K562 (cell line): ENCODE measurements at regions not wholly inside any gene's neighbourhood (a gene's known extent, or its start where the extent isn't known, plus 50 kb on each side); places are given as distances from the start of the nearest gene placed in this dataset.

Experiments used
- ATAC-seq: fragments of 200-7000 bp; cut with Tn5 transposase; 3 replicates; pipeline ENCODE4 v1.9.1; 2020; ENCODE audit warnings: moderate library complexity
- BruUV-seq: library from RNA; stranded (reverse); fragments of 400-500 nt; replicated peaks from 2 replicates; lab custom pipeline; 2021; lab: Mats Ljungman, UMichigan
- CTCF ChIA-PET: fragments of 300-600 bp; formaldehyde crosslinking; extraction: SDS; loops from one replicate; lab custom pipeline; 2021; ENCODE audit warnings: low intra/inter-chr PET ratio; lab: Yijun Ruan, JAX
- POLR2A ChIA-PET: fragments of 300-600, 350-650 bp; sonication (Branson Sonifier 250); formaldehyde crosslinking; extraction: SDS; loops from one replicate; lab custom pipeline; 2021; ENCODE audit warnings: antibody characterized with exemption, inconsistent platforms; lab: Yijun Ruan, JAX
- DNase-seq, 4 experiments: peaks; one replicate each; pipeline versions ENCODE4 v3.0.0 to v3.0.0-alpha.2; 2011 to 2018; ENCODE audit warnings: low spot score in 3 of 4, mixed read lengths in 3 of 4; ENCODE audit errors: extremely low read depth in 1 of 4
- FAIRE-seq: peaks from 2 replicates; lab custom pipeline; 2011; peaks lifted over from hg19 to GRCh38; lab: Jason Lieb, UNC
- H2AFZ ChIP-seq: 2 replicates; pipeline ENCODE4 v1.6.0; 2011; ENCODE audit warnings: low read depth, low read length, control low read depth, inconsistent platforms
- H3K27ac ChIP-seq: fragments of 200-600 bp; 3 replicates; pipeline ENCODE4 v1.8.0; 2011; ENCODE audit warnings: low read depth, mild to moderate bottlenecking, control low read depth, inconsistent platforms, low read length, moderate library complexity, mixed read lengths; ENCODE audit errors: extremely low read depth
- H3K27me3 ChIP-seq, 2 experiments: fragments of 300-600 bp in 1 of 2; 2 replicates in 1 of 2; 3 replicates in 1 of 2; pipeline versions ENCODE4 v1.6.0 to v1.8.0; 2011; ENCODE audit warnings: inconsistent platforms in 2 of 2, low read length in 2 of 2, mild to moderate bottlenecking in 1 of 2, mixed read lengths in 1 of 2, moderate library complexity in 1 of 2; ENCODE audit not compliant: control insufficient read depth in 2 of 2, insufficient read depth in 2 of 2
- H3K36me3 ChIP-seq: fragments of 300-600 bp; 3 replicates; pipeline ENCODE4 v1.8.0; 2011; ENCODE audit warnings: mild to moderate bottlenecking, low read length, inconsistent platforms; ENCODE audit not compliant: control insufficient read depth, insufficient read depth
- H3K4me1 ChIP-seq, 2 experiments: fragments of 200-600 bp in 1 of 2; replicated peaks in 1 of 2; 2 replicates in 1 of 2; 3 replicates in 1 of 2; pipeline versions ENCODE4 v1.5.1 to v1.8.0; 2011; ENCODE audit warnings: inconsistent platforms in 2 of 2, low read length in 2 of 2, mild to moderate bottlenecking in 1 of 2, mixed read lengths in 1 of 2, moderate library complexity in 1 of 2; ENCODE audit not compliant: control insufficient read depth in 2 of 2, insufficient read depth in 2 of 2
- H3K4me2 ChIP-seq: 2 replicates; pipeline ENCODE4 v1.6.1; 2011; ENCODE audit warnings: low read length, control low read depth, inconsistent platforms, mixed read lengths; ENCODE audit not compliant: insufficient read depth
- H3K4me3 ChIP-seq: fragments of 200-600 bp; sonication (generic), shearing (Covaris generic); 2 replicates; pipeline ENCODE4 v1.5.1; 2016; ENCODE audit warnings: control low read depth, inconsistent platforms
- H3K79me2 ChIP-seq: fragments of 200-600 bp; 3 replicates; pipeline ENCODE4 v1.8.0; 2011; ENCODE audit warnings: low read length, inconsistent platforms; ENCODE audit not compliant: control insufficient read depth, insufficient read depth
- H3K9ac ChIP-seq, 2 experiments: 2 replicates each; pipeline versions ENCODE4 v1.6.0 to v1.6.1; 2011; ENCODE audit warnings: low read depth in 2 of 2, low read length in 2 of 2, control low read depth in 1 of 2, inconsistent platforms in 1 of 2, mild to moderate bottlenecking in 1 of 2, mixed read lengths in 1 of 2; ENCODE audit not compliant: insufficient read depth in 1 of 2
- H3K9me1 ChIP-seq: one replicate; pipeline ENCODE4 v1.6.0; 2011; ENCODE audit warnings: inconsistent platforms, mild to moderate bottlenecking, low read length, moderate library complexity; ENCODE audit not compliant: control insufficient read depth, insufficient read depth
- H3K9me3 ChIP-seq: replicated peaks from 2 replicates; pipeline ENCODE4 v1.5.1; 2011; ENCODE audit warnings: low read depth, low read length, inconsistent platforms; ENCODE audit not compliant: control insufficient read depth, insufficient read depth
- H4K20me1 ChIP-seq: replicated peaks from 2 replicates; pipeline ENCODE4 v1.6.1; 2011; ENCODE audit warnings: low read length, inconsistent platforms, mixed read lengths; ENCODE audit not compliant: control insufficient read depth, insufficient read depth
- ARID2 ChIP-seq: fragments of 450-650 bp; IDR thresholded peaks from 2 replicates; pipeline ENCODE4 v1.6.1; 2017; ENCODE audit warnings: antibody characterized with exemption, mild to moderate bottlenecking
- MED1 ChIP-seq: sonication (generic); formaldehyde crosslinking; IDR thresholded peaks from 2 replicates; pipeline ENCODE4 v1.8.1; 2023; ENCODE audit warnings: missing genetic modification reagents, borderline replicate concordance
- RBM14 ChIP-seq: fragments of 200-400 bp; formaldehyde crosslinking; IDR thresholded peaks from 2 replicates; pipeline ENCODE4 v1.6.1; 2018; ENCODE audit warnings: low read depth, mild to moderate bottlenecking, low read length, moderate library complexity, borderline replicate concordance; ENCODE audit not compliant: insufficient read depth
- RHOXF2B ChIP-seq: fragments of 250-450 bp; sonication (Bioruptor Pico); conservative IDR thresholded peaks from 2 replicates; pipeline ENCODE4 v1.5.1; 2021
- ZNF696 ChIP-seq: fragments of 250-450 bp; sonication (Bioruptor Pico); conservative IDR thresholded peaks from 2 replicates; pipeline ENCODE4 v1.4.0; 2020; ENCODE audit warnings: mild to moderate bottlenecking, moderate library complexity
- WGBS: fragments of 100-300 bp; shearing (Covaris generic); methylation state at CpG from one replicate; pipeline ENCODE4 v1.1.6; 2016; ENCODE audit warnings: low coverage, mixed read lengths; ENCODE audit not compliant: insufficient coverage; ENCODE audit errors: missing lambda C conversion rate; 5-methylcytosine and 5-hydroxymethylcytosine counted together
- in situ Hi-C: fragments of 300-500 bp; cut with MboI; formaldehyde crosslinking; loops from 4 replicates; pipeline ENCODE4 v1.15.0; 2018; ENCODE audit warnings: inconsistent platforms, mixed read lengths
- intact Hi-C: fragments of 100-400 bp; cut with micrococcal nuclease; formaldehyde crosslinking; loops from 2 replicates; pipeline ENCODE4 v1.14.2; 2022
- TF ChIP-seq, protein P1 (sequence below): sonication (generic); formaldehyde crosslinking; IDR thresholded peaks from 2 replicates; pipeline ENCODE4 v1.8.1; 2023; ENCODE audit warnings: mild to moderate bottlenecking, missing genetic modification reagents
- TF ChIP-seq, protein P2 (sequence below): fragments of 250-450 bp; sonication (Bioruptor Pico); IDR thresholded peaks from 2 replicates; pipeline ENCODE4 v1.4.0; 2020; ENCODE audit warnings: mild to moderate bottlenecking, moderate library complexity, borderline replicate concordance
- TF ChIP-seq, protein P3 (sequence below): fragments of 450-650 bp; IDR thresholded peaks from one replicate; pipeline ENCODE4 v1.6.1; 2018; ENCODE audit warnings: mild to moderate bottlenecking, moderate library complexity; ENCODE audit not compliant: partially characterized antibody

DNA sequence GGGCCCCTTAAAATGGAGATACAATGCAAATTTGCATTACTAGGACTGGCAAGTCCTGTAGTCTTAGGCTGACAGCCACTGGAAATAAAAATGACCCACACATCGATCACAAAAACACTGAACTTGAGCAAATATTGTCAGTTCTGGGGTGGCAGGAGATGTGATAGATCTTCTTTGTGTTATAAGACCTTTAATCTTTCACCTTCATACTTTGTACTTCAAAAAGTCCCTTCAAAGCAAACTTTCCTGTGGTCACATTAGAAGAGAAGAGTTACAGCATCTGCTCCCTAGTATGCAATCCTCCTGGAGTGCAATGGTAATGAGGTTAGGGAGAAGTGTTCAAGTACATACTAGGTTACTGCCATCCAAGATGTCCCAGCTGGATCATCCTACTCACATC lies 149.4 kb upstream of the KCNMB2 start:
- POLR2A ChIA-PET = no interaction called here
- Histone ChIP-seq H3K27me3 (no peaks in the 10 kb centered on the region), H3K9me1 (no peaks in the 10 kb centered on the region), H4K20me1 (no peaks in the 10 kb centered on the region), H3K36me3 (no peaks in the 10 kb centered on the region), H3K9ac (no peak overlapping the region), H3K27ac (no peak overlapping the region), H3K4me1 (no peaks in the 10 kb centered on the region; a peak in 1 of 5 replicates), H3K9me3 (no peaks in the 10 kb centered on the region), H3K79me2 (no peaks in the 10 kb centered on the region), H2AFZ (no peak overlapping the region), H3K4me3 (no peak overlapping the region), H3K4me2 (no peak overlapping the region)
- CTCF ChIA-PET = no interaction called here
- DNase-seq (no peak), FAIRE-seq (no peak), ATAC-seq (no peak)
- no peak for TF ChIP-seq ARID2
- no TSS peak for BruUV-seq
- 0% methylated on average over 1 of the region's 1 CpG for WGBS
- in situ Hi-C loops (no loop called here), intact Hi-C loops (loop anchor here (10.0 kb wide), 2 partner anchors 1322 to 1452 kb away; no protein-coding TSS in a partner anchor)

DNA sequence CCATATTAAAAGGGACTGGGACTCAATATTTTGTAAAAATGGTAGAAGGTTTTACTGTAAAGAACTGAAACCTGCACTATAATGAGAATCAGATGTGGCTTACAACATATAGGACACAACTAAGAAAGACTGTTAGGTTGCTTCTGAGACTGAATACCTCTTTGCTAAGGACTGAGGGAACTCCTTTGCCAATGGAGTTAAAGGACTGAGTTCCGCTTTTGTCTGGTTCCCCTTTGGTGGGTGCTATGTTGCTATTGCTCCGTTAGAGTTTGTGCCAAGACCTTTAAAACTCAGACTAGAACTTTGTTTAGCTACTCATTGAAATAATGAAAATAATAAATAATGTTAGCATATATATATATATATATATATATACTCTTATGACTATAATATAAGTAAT lies 147.8 kb upstream of the KCNMB2 start:
- BruUV-seq = no TSS peak
- Histone ChIP-seq H3K36me3 (no peaks in the 10 kb centered on the region), H3K9me1 (no peaks in the 10 kb centered on the region), H4K20me1 (no peaks in the 10 kb centered on the region), H3K4me1 (no peaks in the 10 kb centered on the region; a peak in 1 of 5 replicates), H3K27ac (no peak overlapping the region), H3K4me2 (no peak overlapping the region), H3K27me3 (no peaks in the 10 kb centered on the region), H3K79me2 (no peaks in the 10 kb centered on the region), H2AFZ (no peak overlapping the region), H3K9me3 (no peaks in the 10 kb centered on the region), H3K9ac (no peak overlapping the region), H3K4me3 (no peak overlapping the region)
- FAIRE-seq (no peak), ATAC-seq (no peak), DNase-seq (no peak)
- in situ Hi-C loops (no loop called here), intact Hi-C loops (loop anchor here (10.0 kb wide), 2 partner anchors 1324 to 1454 kb away; no protein-coding TSS in a partner anchor)
- ChIA-PET POLR2A (no interaction called here), CTCF (no interaction called here)
- 50% methylated on average over 2 of the region's 2 CpGs for WGBS
- TF ChIP-seq ZNF696 (CRISPR knock-in tag) (no peak), MED1 (CRISPR knock-in tag) (no peak), RBM14 (no peak), RHOXF2B (CRISPR knock-in tag) (no peak)
- TF ChIP-seq, protein P1, sequence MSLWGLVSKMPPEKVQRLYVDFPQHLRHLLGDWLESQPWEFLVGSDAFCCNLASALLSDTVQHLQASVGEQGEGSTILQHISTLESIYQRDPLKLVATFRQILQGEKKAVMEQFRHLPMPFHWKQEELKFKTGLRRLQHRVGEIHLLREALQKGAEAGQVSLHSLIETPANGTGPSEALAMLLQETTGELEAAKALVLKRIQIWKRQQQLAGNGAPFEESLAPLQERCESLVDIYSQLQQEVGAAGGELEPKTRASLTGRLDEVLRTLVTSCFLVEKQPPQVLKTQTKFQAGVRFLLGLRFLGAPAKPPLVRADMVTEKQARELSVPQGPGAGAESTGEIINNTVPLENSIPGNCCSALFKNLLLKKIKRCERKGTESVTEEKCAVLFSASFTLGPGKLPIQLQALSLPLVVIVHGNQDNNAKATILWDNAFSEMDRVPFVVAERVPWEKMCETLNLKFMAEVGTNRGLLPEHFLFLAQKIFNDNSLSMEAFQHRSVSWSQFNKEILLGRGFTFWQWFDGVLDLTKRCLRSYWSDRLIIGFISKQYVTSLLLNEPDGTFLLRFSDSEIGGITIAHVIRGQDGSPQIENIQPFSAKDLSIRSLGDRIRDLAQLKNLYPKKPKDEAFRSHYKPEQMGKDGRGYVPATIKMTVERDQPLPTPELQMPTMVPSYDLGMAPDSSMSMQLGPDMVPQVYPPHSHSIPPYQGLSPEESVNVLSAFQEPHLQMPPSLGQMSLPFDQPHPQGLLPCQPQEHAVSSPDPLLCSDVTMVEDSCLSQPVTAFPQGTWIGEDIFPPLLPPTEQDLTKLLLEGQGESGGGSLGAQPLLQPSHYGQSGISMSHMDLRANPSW = no peak
- TF ChIP-seq, protein P2, sequence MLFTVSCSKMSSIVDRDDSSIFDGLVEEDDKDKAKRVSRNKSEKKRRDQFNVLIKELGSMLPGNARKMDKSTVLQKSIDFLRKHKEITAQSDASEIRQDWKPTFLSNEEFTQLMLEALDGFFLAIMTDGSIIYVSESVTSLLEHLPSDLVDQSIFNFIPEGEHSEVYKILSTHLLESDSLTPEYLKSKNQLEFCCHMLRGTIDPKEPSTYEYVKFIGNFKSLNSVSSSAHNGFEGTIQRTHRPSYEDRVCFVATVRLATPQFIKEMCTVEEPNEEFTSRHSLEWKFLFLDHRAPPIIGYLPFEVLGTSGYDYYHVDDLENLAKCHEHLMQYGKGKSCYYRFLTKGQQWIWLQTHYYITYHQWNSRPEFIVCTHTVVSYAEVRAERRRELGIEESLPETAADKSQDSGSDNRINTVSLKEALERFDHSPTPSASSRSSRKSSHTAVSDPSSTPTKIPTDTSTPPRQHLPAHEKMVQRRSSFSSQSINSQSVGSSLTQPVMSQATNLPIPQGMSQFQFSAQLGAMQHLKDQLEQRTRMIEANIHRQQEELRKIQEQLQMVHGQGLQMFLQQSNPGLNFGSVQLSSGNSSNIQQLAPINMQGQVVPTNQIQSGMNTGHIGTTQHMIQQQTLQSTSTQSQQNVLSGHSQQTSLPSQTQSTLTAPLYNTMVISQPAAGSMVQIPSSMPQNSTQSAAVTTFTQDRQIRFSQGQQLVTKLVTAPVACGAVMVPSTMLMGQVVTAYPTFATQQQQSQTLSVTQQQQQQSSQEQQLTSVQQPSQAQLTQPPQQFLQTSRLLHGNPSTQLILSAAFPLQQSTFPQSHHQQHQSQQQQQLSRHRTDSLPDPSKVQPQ (CRISPR knock-in tag) = no peak
- TF ChIP-seq, protein P3, sequence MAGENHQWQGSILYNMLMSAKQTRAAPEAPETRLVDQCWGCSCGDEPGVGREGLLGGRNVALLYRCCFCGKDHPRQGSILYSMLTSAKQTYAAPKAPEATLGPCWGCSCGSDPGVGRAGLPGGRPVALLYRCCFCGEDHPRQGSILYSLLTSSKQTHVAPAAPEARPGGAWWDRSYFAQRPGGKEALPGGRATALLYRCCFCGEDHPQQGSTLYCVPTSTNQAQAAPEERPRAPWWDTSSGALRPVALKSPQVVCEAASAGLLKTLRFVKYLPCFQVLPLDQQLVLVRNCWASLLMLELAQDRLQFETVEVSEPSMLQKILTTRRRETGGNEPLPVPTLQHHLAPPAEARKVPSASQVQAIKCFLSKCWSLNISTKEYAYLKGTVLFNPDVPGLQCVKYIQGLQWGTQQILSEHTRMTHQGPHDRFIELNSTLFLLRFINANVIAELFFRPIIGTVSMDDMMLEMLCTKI = no peak
